Large intestine (tissue), 3 donors: ENCODE measurements at regions not wholly inside any gene's neighbourhood (a gene's known extent, or its start where the extent isn't known, plus 50 kb on each side); places are given as distances from the start of the nearest gene placed in this dataset.

ENCODE experiments used
- DNase-seq, 2 donors: peaks; one replicate each; pipeline versions ENCODE4 v3.0.0 to v3.0.0-alpha.2; 2013
- H3K27ac ChIP-seq: one replicate; pipeline ENCODE4 v1.5.1; 2013; ENCODE audit warnings: low read length
- H3K27me3 ChIP-seq: 2 replicates; pipeline ENCODE4 v1.6.1; 2013; ENCODE audit warnings: low read length; ENCODE audit not compliant: control insufficient read depth, insufficient read depth
- H3K36me3 ChIP-seq: 2 replicates; pipeline ENCODE4 v1.6.1; 2013; ENCODE audit warnings: low read length; ENCODE audit not compliant: control insufficient read depth, insufficient read depth
- H3K4me1 ChIP-seq: one replicate; pipeline ENCODE4 v1.6.1; 2013; ENCODE audit warnings: low read length; ENCODE audit not compliant: control insufficient read depth, insufficient read depth
- H3K4me3 ChIP-seq: one replicate; pipeline ENCODE4 v1.5.1; 2013; ENCODE audit warnings: low read length
- H3K9me3 ChIP-seq: one replicate; pipeline ENCODE4 v1.6.1; 2013; ENCODE audit warnings: mild to moderate bottlenecking, low read depth, low read length, moderate library complexity; ENCODE audit not compliant: control insufficient read depth
- WGBS: methylation state at CpG from one replicate; pipeline ENCODE4 v1.1.5; 2013; ENCODE audit warnings: low lambda C conversion rate; ENCODE audit not compliant: insufficient coverage; 5-methylcytosine and 5-hydroxymethylcytosine counted together

GRCh38 chr7:106595922-106596321 is 65.0 kb downstream of the CCDC71L start:
- no peak for DNase-seq
- 94% methylated on average over 2 of the region's 3 CpGs for WGBS
- peaks cover 7% of the 10 kb centered on the region for H3K4me1 ChIP-seq
- no peak overlapping the region for H3K27ac ChIP-seq
- H3K36me3 ChIP-seq, result no peaks in the 10 kb centered on the region
- no peak overlapping the region for H3K4me3 ChIP-seq
- no peaks in the 10 kb centered on the region for H3K9me3 ChIP-seq
- no peaks in the 10 kb centered on the region for H3K27me3 ChIP-seq

DNA sequence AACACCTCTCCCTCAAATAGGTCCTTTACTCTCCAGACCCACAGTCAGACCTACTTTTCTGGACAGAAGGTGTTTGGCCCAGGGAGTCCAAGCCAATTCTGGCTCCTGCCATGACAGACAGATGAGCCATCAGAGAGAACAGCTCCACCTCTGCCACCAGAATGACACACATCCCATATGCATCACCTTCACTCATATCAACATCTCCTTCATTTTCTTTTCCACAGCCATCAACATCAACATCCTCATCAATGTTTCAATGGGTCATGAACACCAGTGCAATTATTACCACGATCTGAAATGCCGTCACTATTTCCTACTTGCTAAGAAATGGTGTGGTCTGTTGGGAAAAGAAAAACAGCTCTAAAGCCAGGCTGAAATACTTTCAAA is 67.9 kb downstream of the CCDC71L start:
- Histone ChIP-seq H3K4me1 (no peaks in the 10 kb centered on the region), H3K9me3 (no peaks in the 10 kb centered on the region), H3K27ac (no peak overlapping the region), H3K36me3 (no peaks in the 10 kb centered on the region), H3K27me3 (no peaks in the 10 kb centered on the region), H3K4me3 (no peak overlapping the region)
- DNase-seq, result no peak
- no CpG with 5 or more reads among the region's 2 CpGs for WGBS

GRCh38 chr7:106592282-106593027 is 68.5 kb downstream of the CCDC71L start:
- Histone ChIP-seq H3K4me3 (no peak overlapping the region), H3K4me1 (no peaks in the 10 kb centered on the region), H3K27me3 (no peaks in the 10 kb centered on the region), H3K36me3 (no peaks in the 10 kb centered on the region), H3K27ac (no peak overlapping the region), H3K9me3 (no peaks in the 10 kb centered on the region)
- WGBS, result no CpG with 5 or more reads among the region's 1 CpG
- no peak for DNase-seq

DNA sequence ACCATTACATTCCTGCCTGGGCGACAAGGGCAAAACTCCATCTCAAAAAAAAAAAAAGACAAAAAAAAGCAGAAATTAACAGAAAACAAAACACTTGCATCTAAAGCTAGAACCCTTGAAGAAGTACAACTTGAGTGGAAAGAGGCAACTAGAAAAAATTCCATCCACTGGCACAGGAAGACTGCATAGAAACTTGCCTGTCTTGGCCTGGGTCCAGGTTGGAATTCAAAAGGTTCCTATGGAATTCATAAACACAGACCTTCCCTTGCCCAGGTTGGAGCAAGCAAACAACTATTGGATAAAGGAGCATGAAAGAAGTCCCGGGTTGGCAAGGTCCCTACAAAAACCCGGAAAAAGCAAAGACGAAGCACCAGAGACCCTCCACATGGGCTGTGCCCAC is 69.8 kb downstream of the CCDC71L start:
- no peak overlapping the region for H3K27ac ChIP-seq
- H3K9me3 ChIP-seq, result no peaks in the 10 kb centered on the region
- no peaks in the 10 kb centered on the region for H3K36me3 ChIP-seq
- no peaks in the 10 kb centered on the region for H3K4me1 ChIP-seq
- WGBS, result no CpG with 5 or more reads among the region's 4 CpGs
- no peaks in the 10 kb centered on the region for H3K27me3 ChIP-seq
- no peak for DNase-seq
- no peak overlapping the region for H3K4me3 ChIP-seq

DNA sequence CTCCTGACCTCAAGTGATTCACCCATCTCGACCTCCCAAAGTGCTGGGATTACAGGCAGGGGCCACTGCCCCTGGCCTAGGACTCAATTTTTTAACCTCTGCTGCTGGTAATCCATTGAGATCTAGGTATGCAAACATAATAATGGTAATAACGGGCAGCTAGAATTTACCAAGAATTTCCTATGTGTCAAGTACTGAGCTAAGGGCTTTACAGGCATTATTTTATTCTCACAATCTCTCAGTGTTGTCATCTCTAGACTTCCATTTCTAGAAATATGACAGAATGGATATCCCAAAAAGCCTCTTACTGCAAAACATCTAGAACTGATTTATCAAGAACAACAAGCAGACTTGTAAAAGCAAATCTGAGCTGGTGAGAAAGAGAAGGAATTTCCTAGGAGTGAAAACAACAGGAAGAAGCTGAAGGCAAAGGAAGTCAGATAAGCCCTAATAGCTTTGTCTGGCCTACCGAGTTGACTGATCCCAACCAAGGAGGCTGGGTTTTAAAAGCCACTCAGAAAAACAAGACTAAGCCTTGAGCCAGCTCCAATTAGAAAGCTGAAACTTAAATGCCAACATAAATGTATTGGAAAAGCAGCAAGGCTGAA is 70.6 kb downstream of the CCDC71L start:
- no peak for DNase-seq
- no peak overlapping the region for H3K4me3 ChIP-seq
- no peak overlapping the region for H3K27ac ChIP-seq
- H3K36me3 ChIP-seq, result no peaks in the 10 kb centered on the region
- no peaks in the 10 kb centered on the region for H3K9me3 ChIP-seq
- no peaks in the 10 kb centered on the region for H3K4me1 ChIP-seq
- no peaks in the 10 kb centered on the region for H3K27me3 ChIP-seq
- no CpG with 5 or more reads among the region's 3 CpGs for WGBS

DNA sequence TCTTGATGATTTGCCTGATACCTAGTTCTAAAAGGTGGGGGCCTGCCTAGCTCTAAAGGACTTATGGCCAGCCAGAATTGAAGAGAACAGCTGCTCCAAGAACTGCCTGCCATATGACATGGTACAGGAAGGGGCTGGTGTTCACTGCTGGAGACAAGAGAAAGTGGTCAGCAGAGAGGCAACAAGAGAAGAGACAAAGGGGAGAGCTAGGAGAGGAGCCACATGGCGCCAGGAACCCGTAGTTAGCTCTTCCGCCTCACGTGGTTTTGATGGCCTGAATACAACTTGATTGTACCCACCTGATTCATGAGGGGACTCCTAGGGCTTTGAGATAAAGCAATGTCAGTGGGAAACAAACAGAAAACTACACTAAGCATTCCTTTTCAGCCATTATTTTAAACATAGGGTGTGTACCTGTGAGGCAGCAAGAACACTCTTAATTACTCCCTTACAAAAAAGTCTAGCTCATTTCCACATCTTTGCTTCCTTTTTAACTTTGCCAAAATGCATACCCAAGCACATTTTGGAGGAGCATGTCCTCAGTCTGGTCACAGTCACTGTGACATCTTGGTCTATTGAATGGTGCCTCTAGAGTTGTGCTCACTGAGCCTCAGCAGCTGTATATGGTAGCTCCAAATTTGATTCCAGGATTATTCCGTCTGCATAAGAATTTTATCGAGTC is 71.6 kb downstream of the CCDC71L start:
- H3K27me3 ChIP-seq, result no peaks in the 10 kb centered on the region
- DNase-seq, result no peak
- no peaks in the 10 kb centered on the region for H3K36me3 ChIP-seq
- no peaks in the 10 kb centered on the region for H3K4me1 ChIP-seq
- H3K4me3 ChIP-seq, result no peak overlapping the region
- WGBS, result 93% methylated on average over 2 of the region's 6 CpGs
- H3K27ac ChIP-seq, result no peak overlapping the region
- no peaks in the 10 kb centered on the region for H3K9me3 ChIP-seq

GRCh38 chr7:106588422-106589197 is 72.3 kb downstream of the CCDC71L start:
- no peaks in the 10 kb centered on the region for H3K36me3 ChIP-seq
- no CpG with 5 or more reads among the region's 10 CpGs for WGBS

DNA sequence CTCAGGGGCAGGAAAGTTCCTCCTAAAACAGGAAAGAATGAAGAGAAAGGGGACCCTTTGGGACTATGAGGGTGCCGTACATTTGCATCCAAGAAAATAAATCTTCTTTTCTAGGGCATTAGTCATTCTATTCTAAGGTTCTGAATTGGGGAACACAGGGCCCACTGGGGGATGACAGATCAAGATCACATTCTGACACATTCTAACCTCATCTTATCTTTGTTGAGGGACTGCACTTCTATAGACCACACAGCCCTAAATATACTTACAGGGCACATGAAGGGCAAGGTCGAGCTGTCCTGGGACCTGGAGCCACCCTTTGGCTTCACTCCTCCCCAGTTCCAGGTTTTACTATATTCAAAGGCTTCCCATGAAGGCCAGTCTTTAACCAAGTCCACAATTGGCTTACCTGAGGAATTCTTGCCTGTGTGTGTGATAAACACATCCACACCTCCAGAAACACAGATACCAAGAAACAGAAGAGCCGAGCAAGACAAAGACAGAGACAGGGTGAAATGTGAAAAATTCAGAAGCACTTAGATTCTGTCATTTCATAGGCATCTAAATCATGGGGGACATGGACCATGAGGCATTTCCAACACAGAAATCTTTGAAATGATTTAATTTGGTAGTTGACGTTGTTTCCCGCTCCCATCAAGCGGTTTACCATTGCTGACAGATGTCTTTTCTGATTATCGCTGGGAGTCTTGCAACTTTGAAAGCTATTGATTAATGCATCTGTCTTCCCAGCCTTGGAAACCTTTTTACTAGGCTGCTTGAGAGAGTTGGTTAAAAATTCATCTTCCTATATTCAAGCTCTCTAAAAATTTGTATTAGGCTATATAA is 75.8 kb downstream of the CCDC71L start:
- H3K27ac ChIP-seq, result no peak overlapping the region
- no peaks in the 10 kb centered on the region for H3K36me3 ChIP-seq
- H3K9me3 ChIP-seq, result no peaks in the 10 kb centered on the region
- H3K4me3 ChIP-seq, result no peak overlapping the region
- DNase-seq, result no peak
- no peaks in the 10 kb centered on the region for H3K4me1 ChIP-seq
- 67% methylated on average over 1 of the region's 7 CpGs for WGBS
- no peaks in the 10 kb centered on the region for H3K27me3 ChIP-seq

More at GRCh38 chr7:106588422-106589197, 72.3 kb downstream of the CCDC71L start:
- Histone ChIP-seq H3K27me3 (no peaks in the 10 kb centered on the region), H3K9me3 (no peaks in the 10 kb centered on the region), H3K27ac (no peak overlapping the region), H3K4me1 (no peaks in the 10 kb centered on the region), H3K4me3 (no peak overlapping the region)
- DNase-seq, result no peak

GRCh38 chr7:106583706-106584690 is 77.0 kb downstream of the CCDC71L start:
- H3K9me3 ChIP-seq, result no peaks in the 10 kb centered on the region
- H3K27me3 ChIP-seq, result no peaks in the 10 kb centered on the region
- no peaks in the 10 kb centered on the region for H3K4me1 ChIP-seq
- H3K4me3 ChIP-seq, result no peak overlapping the region
- DNase-seq, result no peak
- no peaks in the 10 kb centered on the region for H3K36me3 ChIP-seq
- 83% methylated on average over 1 of the region's 5 CpGs for WGBS
- no peak overlapping the region for H3K27ac ChIP-seq
